T-helper 1 cell (primary cell): ENCODE measurements at regions not wholly inside any gene's neighbourhood (a gene's known extent, or its start where the extent isn't known, plus 50 kb on each side); places are given as distances from the start of the nearest gene placed in this dataset.
A peak's percentile ranks its signal among the peaks of the same experiment; 100 is the strongest.
"Not testable (repeated sequence)": the region's sequence is repeated elsewhere in the genome, so short reads cannot be mapped to it uniquely, and the experiment has no call there.

Experiments
- DNase-seq, 5 donors: peaks; one replicate each; pipeline ENCODE4 v3.0.0-alpha.2; 2012 to 2020

DNA sequence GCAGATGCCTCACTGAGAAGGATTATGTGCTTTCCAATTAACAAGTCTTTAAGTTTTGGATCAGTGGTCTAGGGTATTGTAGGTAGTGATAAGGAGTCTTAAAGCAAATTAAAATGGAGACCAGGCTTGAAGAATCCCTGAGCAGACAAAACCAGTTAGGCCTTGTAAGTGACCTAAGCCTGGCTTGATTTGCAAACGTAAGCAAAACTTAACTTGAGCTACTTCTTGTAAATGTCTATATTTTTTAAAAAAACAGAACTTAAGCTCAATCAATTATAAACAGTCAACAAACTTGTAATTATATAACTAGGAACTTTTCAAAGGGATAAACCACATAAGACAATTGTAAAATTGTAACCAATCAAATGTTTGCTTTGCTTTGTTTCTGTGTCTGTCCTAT, 72.7 kb upstream of the NALF2 start:
- no peak for DNase-seq

DNA sequence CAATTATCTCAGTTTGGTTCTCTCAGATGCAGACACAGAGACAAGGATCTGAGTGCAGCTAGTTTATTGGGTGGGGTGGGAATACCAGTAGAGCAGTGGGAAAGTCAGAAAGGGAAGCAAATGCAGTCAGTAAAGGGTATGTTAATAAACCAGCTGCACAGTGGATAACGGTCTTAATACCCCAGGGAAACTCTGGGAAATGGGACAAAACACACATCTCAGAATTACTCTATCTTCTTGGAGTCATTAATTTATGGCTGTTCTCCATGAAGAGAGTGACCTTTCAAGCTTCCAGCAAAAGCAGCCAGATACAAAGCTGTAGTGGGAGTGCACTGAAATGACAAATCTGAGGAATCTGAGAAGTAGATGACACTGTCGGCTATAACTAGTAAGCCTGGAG, 73.3 kb upstream of the NALF2 start:
- no peak for DNase-seq

DNA sequence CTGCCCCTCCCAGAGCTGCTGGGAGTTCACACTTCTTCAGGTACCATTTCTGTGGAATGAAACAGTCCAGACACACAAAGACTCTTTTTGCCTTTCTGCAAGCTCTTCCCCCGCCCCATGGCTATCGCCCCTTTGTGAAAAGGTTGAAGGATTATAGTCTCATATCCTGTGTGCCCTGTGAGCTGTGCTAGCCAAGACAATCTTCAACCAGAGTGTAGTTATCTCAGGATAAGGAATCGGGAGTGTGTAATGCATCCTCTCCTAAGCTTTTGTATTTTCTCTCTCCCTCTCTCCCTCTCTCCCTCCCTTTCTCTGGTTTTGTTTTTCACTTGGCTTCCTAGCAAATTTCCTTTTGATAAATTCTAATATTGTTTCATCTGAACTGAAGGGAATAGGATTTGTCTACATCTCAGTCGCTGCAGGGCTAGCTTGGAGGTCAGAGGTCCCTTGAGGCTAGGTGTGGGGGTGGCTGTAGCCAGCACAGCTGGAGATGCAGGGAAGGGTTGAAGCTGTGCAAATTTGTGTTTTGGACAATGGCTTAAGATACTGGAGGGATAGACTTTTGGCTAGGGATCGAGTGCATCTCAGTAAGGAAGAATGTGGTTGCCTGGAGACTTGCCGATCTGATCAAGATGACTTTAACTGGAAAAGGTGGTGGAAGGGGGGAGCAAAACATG, 74.6 kb upstream of the NALF2 start:
- DNase-seq, result no peak

DNA sequence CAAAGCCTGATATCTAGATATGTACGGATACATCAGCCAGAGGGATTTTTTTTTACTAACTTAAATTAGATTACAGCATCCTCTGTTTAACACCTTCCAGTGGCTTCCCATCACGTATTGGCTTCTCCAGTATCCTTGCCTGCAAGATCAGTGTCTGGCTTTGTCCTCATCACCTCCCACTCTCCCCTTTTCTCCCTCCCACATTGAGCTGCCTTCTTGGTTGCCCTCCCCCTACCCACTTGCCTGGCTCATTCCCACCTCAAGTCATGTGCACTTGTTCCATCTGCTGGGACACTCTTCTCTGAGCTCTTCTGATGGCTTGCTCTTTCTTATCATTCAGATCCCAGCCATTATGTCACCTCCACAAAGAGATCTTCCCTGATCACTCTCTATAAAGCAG, 75.9 kb upstream of the NALF2 start:
- DNase-seq, result no peak

DNA sequence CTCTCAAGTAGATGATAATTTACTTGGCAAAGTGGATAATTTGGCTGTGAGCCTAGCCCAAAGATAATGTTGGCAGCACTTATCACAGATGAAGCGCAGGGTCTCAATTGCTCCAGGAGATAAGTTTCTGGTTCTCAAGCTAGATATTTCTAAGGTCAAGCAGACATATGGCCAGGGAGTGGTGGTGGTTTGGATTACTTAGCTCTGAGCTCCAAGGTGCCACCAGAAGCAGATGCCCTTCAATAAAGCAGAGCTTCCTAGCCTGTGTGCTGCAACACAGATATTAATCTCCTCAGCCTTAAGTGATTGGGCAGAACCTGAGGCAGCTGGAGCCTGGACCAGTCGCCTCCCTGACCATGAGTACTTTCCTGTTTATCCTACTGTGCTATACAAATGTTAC, 79.2 kb upstream of the NALF2 start:
- no peak for DNase-seq

DNA sequence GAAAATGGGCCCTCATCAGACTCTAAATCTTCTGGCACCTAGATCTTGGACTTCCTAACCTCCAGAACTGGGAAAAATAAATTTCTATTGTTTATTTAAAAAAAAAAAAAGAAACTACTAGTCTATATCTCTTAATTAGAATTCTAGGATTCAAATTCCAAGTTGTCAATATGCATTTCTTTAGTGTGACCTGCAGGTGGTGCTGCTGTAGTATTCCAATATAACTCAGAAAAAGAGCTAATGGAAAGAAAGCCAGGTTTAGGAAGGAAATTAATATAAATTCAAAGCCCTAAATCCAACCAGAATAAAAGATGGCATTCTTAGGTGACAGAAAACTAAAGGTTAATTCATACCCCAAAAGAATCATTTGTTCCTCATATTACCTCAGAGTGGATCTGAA, 80.0 kb upstream of the NALF2 start:
- no peak for DNase-seq

DNA sequence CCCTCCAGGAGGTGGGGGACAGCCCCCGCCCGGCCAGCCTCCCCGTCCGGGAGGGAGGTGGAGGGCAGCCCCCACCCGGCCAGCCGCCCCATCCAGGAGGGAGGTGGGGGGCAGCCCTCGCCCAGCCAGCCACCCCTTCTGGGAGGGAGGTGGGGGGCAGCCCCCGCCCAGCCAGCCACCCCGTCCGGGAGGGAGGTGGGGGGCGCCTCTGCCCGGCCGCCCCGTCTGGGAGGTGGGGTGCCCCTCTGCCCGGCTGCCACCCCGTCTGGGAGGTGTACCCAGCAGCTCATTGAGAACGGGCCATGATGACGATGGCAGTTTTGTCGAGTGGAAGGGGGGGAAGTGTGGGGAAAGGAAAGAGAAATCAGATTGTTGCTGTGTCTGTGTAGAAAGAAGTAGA, 81.9 kb upstream of the NALF2 start:
- not testable (repeated sequence) for DNase-seq

DNA sequence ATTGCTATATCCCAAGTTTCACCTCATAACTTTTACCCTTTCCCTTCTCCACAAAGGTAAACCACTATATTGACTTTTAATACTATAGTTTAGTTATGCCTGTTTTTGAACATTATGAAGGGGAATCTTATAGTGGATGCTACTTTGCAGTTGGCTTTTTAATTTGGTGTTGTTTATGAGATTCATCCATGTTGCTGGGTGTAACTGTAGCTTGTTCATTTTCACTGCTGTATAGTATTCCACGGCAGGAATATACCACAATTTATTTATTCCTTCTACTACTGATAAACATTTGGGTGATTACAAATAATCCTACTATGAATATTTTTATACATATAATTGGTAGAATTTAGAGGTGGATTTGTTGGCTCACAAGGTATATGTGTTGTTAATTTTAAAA, 88.4 kb upstream of the NALF2 start:
- no peak for DNase-seq

DNA sequence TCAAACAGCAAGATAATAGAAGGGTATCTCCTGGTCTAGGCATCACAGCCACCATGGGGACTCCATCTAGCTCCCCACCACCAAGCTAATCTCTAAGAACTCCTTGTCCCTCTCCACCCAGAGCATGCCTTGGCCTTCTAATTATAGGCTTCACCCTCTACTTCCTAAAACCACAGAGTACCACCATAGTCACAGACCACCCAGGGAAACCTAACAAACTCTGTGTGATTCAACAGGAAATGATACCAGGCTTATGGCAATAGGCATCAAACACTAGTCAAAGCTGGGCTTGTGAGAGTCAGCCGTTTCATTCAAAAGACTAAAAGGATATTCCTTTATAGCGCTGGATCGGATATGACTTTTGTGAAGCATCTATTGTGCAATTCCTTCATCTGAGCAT, 91.5 kb upstream of the NALF2 start:
- DNase-seq, result no peak

DNA sequence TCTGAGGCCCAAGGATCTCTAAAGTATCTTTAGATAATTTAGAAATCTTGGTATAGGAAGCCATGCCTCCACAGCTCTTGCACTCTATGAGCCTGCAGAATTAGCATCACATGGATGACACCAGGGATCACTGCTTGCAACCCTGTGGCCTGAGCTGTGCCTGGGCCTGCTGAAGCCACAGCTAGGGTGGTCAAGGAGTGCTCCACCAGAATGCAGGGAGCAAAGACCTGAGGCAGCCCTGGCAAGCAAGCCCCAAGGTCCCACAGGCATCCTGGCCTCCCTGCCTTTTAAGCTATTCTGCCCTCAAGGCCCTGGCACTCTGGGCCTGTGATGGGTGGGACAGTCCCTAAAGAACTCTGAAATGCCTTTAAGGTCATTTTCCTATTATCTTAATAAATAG, 105.2 kb upstream of the NALF2 start:
- no peak for DNase-seq

DNA sequence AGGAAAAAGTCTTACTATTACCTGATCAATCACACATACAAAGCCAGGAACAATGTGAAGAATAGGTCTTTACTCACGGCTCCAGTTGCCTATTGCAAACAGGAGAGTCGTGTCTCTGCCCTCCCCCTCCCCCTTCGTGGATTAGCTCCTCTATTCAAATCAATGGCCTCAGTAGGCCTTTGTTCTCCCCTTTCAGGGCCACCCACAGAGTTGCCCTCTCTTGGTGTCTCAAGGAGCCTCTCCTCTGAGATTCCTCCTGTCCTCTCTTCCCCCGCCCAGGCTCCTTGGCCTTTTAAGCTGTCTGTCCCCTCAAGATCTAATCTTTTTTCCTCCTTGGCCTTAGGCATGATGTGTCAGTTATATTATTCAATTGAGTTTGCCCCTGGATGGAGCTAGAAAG, 107.2 kb upstream of the NALF2 start:
- no peak for DNase-seq

DNA sequence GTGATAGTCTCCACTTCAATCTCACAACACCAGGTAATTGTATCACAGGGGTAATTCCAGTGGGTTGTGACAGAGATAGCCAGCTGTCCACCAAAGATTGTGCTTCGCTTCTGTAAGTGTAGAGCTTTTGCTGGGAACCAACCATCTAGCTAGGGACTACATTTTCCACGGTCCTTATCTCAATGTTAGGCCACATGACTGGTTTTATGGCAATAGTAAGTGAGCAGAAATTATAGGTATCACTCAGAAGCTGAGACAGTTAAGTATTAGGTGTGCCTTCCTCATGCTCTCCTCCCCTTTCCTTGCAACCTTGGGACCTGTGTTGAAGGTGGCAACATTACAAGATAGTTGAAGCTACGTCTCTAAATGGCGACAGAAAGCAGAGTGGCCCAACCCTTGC, 108.8 kb upstream of the NALF2 start:
- DNase-seq, result no peak

DNA sequence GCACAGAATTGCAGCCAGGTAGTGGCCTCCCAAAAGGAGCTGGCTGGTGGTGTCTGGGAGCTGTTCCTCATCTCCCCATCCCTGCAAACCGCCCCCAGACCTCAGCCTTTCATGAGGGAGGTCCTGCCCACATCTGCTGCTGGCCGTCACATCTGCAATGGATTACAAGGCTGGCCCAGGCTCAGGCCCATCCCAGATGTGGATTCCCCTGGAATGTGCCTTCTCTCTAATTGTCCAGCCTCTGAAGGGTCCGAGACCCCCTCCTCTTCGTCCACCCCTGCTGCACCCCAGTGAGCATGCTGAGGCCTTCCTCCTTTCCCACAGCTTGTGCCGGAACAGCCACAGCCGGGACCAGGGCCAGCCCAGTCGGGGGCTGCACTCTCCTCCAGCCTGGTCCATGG, 115.0 kb upstream of the NALF2 start:
- DNase-seq, result no peak

DNA sequence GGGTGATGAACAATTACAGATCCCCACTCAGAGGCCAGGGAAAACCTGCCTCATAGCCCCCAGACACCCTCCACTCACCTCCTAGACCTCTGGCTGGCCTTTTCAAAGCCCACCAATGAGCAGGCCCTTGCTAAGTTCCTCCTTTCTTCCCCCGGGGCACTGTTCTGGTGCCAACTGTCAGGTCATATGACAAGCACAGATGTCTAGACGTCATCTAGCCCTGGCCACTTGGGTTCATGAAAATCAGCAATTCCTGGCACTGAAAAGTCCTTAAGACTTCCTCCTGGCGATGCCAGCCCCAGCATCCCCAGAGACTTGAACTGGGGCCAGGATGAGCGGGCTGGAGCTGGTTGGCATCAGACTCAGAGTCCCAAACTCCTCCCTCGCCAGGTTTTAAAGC, 115.6 kb upstream of the NALF2 start:
- no peak for DNase-seq

DNA sequence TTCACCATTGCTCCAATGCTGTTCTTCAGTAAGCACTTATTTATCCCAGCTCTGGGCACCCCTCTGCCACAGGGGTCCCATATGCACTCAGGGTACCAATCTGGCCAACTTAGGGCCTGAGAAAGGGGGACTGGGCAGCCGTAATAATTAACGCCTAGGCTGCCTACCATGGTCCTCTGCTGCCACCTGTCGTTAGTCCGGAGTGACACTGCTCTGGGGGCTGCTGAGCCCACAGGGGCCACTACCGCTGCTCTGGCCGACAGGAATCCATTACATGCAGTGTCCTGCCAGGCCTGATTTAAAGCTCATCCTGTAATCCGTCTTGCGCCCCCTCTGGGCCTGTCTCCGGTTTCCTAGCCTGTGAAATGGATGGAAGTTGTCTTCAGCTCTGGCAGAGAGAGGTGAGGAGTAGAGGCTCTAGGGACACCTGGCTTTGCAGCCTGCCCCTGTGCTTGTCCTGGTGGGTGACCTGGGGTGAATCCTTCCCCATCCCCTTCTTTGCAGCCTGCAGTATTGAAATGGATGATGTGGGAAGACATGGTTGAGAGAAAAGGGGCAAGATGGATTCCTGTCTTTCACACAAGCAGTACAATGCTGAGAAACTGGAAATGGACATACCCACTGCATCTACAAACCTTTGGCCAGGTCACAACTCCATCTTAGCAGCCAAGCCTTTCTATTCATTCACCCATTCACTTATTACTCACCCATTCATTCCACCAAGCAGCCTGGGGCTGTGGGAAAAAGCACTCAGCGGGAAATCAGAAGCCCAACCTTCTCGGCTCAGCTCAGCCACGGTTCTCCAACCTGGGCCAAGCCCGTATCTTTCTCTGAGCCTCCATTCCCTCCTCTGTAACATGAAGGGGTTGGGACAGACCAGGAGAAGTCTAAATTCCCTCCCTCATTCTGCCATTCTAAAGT, 116.3 kb upstream of the NALF2 start:
- DNase-seq, result peak in 3 of 5 donors; percentile 4 to 12 (median 7)

DNA sequence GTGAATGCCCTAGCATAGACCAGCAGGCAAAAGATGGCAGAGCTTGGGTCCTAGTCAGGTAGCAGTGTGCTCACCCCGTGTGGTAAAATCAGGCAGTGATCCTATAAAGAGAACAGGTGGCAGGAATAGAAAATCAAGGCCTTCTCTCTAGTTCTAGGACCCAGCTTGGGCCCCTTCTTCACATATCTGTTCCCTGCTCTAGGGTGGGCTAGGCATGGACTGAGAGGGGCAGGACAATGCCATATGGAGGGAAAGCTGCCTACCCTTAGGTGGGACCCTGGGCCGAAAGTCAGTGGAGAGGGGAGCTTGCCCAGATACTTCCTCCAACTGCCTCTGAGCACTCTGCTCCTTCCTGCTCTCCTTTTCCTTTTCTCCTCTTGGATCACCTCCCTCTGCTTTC, 117.4 kb upstream of the NALF2 start:
- no peak for DNase-seq

DNA sequence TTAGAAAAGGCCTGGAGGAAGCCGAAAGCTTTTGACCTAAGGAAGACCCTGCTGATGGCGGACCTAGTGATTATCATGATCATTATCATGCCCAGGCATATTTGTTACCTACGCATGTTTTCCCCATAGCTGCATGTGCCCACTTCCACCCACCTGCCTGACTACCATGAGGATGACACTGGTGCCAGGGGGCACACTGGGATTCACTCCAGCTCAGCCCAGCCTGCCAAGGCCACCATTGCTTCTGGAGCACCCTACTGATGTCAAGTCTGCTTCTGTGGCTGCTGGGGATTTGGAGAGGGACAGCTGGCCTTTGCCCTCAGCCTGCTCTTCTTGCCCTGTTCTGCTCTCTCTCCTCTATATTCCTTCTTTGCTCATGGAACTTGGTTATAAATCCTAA, 124.7 kb upstream of the NALF2 start:
- no peak for DNase-seq

DNA sequence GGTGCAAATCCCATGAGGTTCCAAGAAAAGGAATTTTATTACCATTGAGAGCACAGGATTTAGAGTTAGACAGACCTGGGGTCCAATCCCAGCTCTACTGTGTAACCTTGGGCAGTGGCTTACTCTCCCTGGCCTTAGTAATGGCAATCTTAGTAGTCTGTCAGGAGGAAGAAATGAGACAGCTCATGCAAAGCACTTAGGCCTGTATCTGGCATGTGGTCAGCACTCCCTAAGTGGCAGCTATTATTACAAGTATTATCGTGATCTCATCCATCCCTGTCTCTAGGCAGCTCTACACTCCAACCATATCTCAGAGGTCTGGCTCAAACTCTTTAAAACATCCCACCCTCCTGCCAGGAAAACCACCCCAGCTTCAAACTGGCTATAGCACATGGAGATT, 129.6 kb upstream of the NALF2 start:
- DNase-seq, result no peak

DNA sequence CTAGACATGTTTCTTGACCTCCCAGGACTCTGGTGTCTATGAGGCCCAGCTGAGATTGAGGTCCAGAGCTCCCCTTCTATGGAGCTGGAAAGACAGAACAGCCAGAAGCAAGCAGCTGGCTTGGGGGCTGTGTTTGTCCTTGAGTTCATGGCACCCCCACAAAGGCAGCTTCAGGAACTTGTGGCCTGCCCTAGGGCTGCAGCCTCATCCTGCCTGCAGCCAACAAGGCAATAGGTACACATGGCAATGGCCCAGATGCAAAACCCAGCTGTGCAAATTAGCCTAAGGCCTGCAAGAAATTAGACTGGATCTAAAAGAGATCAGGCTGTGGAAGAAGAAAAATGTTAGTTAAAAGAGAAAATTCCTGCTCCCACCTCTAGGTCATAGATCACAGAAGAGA, 131.7 kb upstream of the NALF2 start:
- DNase-seq, result no peak

DNA sequence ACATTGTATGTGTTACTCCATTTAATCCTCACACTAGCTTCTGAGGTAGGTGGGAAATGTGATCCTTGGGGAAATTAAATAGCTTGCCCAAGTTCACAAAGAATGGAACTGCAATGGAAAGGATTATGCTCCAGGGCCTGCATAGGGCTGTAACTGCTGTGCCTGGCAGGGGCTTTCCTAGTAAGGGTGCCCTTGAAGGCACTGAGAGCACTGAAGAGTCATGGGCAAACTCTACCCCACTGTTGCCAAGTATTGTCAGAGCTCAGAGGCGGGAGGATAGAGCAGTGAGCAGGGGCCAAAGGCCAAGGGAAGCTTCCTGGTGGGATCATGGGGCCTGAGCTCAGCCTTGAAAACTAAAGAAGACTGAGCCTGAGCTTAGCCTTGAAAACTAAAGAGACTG, 133.0 kb upstream of the NALF2 start:
- no peak for DNase-seq

DNA sequence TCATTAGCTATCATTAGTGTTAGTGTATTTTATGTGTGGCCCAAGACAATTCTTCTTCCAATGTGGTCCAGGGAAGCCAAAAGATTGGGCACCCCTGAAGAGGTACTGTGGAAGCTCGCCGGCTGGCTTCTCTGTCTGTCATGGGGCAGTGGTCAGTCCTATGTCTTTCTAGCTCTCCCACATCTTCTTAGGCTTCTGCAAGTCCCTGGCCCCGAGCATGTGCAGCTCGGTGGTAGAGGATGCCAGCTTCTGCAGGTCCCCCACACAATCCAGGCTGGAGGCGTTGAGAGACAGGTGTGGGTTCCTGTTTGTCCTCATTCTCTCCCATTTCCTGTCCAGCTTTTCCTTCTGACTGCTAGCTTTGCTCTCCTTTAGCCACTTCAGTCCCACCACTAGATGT, 134.1 kb upstream of the NALF2 start:
- DNase-seq, result no peak

DNA sequence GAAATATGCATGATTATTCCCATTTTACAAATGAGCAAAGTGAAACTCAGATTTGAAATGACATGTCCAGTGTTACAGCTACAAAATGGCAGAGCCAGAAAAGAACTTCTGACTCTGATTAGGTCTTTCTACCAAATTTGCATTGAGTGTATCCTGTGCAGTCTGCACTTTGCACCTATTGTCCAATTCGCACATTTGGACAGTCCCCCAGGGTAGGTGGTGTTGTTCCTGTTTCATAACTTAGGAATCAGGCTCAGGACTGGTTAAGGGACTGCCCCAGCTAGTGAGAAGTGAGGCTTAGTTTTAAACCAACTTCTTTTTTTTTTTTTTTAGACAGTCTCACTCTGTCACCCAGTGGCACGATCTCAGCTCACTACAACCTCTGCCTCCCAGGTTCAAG, 137.9 kb upstream of the NALF2 start:
- no peak for DNase-seq

DNA sequence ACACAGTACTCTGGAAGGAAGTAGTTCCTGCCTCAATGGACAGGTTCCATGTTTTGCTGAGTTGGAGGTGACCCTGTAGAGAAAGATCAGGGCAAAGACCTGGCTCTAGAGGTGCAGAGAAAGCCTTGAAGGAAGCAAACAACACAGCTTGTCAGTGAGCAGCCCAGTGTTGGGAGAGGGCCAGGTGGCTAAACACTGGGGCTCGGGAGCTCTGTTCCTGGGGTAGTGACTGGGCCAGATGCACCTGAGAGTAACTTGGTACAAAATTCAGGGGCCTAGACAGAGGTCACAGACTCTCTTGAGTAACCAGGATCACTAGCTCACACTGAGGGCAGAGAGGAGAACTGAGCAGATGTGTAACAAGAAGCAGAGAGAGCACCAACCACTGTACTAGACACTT, 138.4 kb upstream of the NALF2 start:
- DNase-seq, result no peak

DNA sequence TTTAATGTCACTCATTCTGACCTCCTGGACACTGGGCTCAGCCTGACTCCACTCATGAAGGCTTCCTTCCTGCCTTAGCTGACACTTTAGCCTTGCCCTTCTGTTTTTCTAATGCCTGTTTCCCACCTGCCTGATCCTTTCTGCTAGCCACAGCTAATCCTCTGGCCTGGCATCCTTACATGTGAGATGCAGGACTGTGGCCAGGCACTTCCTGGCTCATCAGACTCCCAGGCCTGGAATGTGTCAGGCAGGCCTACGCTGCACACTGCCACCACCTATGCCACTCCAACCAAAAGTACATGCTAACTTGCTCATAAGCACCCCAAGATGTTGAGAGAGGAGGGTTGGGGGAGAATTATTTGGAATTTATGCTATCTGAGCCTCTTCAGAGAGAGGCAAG, 138.8 kb upstream of the NALF2 start:
- DNase-seq, result no peak

DNA sequence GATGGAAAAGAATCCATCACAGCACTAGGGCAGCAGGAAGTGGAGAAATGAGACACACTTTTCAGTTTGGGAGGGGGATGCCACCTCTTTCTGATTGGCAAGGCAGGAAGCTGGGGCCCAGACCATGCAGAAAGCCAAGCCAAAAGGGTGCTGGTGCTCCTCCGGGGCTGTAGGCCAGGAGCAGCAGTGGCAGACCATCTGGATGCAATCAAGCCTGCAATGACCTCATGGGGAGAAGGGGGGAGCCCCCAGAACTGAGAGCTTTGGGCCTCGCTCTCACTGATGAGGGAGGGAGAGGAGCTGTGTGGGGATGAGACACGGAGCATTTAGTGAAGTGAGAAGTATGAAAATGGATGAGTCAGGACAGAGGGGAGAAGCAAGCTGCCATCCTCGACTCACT, 141.3 kb upstream of the NALF2 start:
- DNase-seq, result no peak
